Neuron (in vitro differentiated cells): ENCODE measurements at regions not wholly inside any gene's neighbourhood (a gene's known extent, or its start where the extent isn't known, plus 50 kb on each side); places are given as distances from the start of the nearest gene placed in this dataset.
"Not testable (repeated sequence)": the region's sequence is repeated elsewhere in the genome, so short reads cannot be mapped to it uniquely, and the experiment has no call there.

Experiments used
- H2AFZ ChIP-seq: one replicate; pipeline ENCODE4 v1.6.1; 2013; ENCODE audit warnings: low read depth, mild to moderate bottlenecking, inconsistent platforms, low read length, moderate library complexity
- H3K27me3 ChIP-seq: one replicate; pipeline ENCODE4 v1.6.1; 2013; ENCODE audit warnings: low read length; ENCODE audit not compliant: insufficient read depth
- H3K36me3 ChIP-seq: one replicate; pipeline ENCODE4 v1.6.1; 2013; ENCODE audit warnings: low read length; ENCODE audit not compliant: insufficient read depth
- H3K4me1 ChIP-seq: one replicate; pipeline ENCODE4 v1.6.1; 2013; ENCODE audit warnings: low read length; ENCODE audit not compliant: insufficient read depth
- H3K4me3 ChIP-seq: 2 replicates; pipeline ENCODE4 v1.5.1; 2013; ENCODE audit warnings: mild to moderate bottlenecking, low read length, moderate library complexity
- H3K9me3 ChIP-seq: one replicate; pipeline ENCODE4 v1.6.1; 2013; ENCODE audit warnings: low read length

- Histone ChIP-seq H3K4me3 (no peak overlapping the region), H3K4me1 (no peaks in the 10 kb centered on the region), H2AFZ (no peak overlapping the region), H3K27me3 (no peaks in the 10 kb centered on the region), H3K36me3 (no peaks in the 10 kb centered on the region), H3K9me3 (no peaks in the 10 kb centered on the region)
These were observed 318.3 kb upstream of the MYT1L start for GRCh38 chr2:2649109-2650072.

- Histone ChIP-seq H3K4me3 (no peak overlapping the region), H3K9me3 (no peaks in the 10 kb centered on the region), H2AFZ (no peak overlapping the region), H3K36me3 (no peaks in the 10 kb centered on the region), H3K27me3 (no peaks in the 10 kb centered on the region), H3K4me1 (no peaks in the 10 kb centered on the region)
These were observed 317.0 kb upstream of the MYT1L start for GRCh38 chr2:2648094-2648493.

DNA sequence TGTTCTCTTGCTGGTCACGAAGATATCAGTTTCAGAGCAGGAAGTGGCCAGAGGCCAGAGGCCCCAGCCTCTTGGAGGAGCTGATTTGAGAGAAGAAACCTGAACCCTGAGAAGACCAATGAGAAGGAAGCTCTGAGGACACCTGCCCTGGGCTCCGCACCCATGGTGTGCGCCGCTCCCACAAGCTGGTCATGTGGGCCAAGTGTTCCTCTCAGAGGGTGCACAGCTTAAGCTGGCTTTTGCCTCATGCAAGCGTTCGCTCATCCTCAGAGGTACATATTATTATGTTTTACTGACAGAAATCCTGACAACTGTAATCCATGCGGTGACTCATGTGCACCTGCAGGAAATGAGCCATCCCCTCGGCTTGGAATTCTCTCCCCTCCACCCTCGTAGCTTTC, 316.1 kb upstream of the MYT1L start:
- no peak overlapping the region for H3K4me3 ChIP-seq
- no peaks in the 10 kb centered on the region for H3K9me3 ChIP-seq
- no peaks in the 10 kb centered on the region for H3K4me1 ChIP-seq
- no peaks in the 10 kb centered on the region for H3K36me3 ChIP-seq
- no peaks in the 10 kb centered on the region for H3K27me3 ChIP-seq
- H2AFZ ChIP-seq, result no peak overlapping the region

DNA sequence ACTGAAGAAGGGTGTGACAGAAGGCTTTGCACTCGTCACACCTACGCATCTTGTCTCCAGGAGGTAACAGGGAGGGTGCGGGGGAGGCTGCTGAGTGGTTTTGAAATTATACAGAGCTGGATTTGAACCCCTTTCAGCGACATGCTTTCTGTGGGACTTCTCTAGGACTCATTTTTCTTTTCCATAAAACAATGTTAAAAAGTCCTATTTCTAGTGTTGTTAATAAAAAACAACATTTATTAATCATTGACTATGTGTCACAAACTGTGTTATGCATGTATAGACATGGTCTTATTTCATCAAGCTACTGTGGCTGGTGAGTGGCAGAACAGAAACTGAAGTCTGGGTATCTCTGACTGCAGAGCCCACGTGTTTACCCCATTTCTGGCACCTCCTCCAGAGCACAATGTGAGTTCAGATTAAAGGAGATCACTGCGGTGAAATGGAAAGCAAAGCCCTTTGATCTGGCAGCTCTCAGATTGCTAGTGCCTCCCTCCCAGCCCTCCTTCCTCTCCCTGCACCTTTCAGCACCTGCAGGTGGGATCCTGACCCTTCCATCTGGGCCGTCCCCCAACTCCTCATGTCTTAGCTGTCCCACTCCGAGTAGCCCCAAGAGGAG, 315.5 kb upstream of the MYT1L start:
- no peaks in the 10 kb centered on the region for H3K27me3 ChIP-seq

DNA sequence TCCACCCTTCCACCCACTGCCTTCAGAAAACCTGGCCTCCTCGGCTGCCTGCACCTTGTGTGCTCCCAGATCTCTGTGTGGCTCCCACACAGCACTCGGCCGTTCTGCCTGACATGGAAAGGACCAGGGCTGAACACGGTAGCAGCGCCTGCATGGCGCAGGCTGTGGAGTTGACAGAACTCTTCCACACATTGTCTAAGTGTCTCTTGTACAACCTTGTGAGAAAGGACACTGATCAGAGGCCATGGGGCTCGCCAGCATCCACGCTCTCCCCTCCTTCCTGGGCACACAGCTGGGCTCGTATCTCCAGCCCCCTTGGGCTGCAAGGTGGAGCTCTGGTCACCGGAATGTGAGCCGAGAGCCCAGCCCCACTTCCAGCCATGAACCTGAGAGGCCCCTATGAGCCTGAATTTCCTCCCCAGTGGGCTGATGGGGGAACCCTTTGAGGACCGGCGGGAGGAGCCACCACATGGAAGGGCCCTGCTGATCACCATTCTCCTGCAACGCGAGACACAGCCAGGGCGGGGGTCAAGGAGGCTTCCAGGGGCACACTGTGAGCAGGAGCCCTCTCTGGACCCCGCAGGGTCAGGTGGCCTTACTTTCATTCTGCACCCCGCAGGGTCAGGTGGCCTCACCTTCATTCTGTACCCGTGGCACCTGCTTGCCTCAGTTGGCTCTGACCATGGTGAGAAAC, 314.2 kb upstream of the MYT1L start:
- Histone ChIP-seq H3K27me3 (no peaks in the 10 kb centered on the region), H3K4me3 (no peak overlapping the region), H3K36me3 (no peaks in the 10 kb centered on the region), H3K9me3 (no peaks in the 10 kb centered on the region), H2AFZ (no peak overlapping the region), H3K4me1 (no peaks in the 10 kb centered on the region)

More for the DNA sequence above, 315.5 kb upstream of the MYT1L start:
- H3K9me3 ChIP-seq, result no peaks in the 10 kb centered on the region
- H3K4me3 ChIP-seq, result no peak overlapping the region
- no peak overlapping the region for H2AFZ ChIP-seq
- no peaks in the 10 kb centered on the region for H3K4me1 ChIP-seq
- no peaks in the 10 kb centered on the region for H3K36me3 ChIP-seq

GRCh38 chr2:2644751-2645150, 313.7 kb upstream of the MYT1L start:
- not testable (repeated sequence) for H2AFZ ChIP-seq, H3K4me1 ChIP-seq, H3K36me3 ChIP-seq, H3K9me3 ChIP-seq, H3K27me3 ChIP-seq, H3K4me3 ChIP-seq

DNA sequence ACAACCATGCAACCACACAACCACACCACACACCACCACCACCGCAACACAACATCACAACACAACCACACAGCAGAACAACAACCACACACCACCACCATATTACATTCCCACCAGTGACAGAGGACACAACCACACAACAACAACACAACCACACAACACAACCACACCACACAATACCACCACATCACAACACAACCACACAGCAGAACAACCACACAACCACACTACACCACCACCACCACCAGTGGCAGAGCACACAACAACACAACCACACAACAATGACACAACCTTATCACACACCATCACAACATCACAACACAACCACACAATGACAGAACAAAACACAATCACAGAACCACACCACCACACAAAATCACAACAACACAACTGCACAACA, 313.0 kb upstream of the MYT1L start:
- Histone ChIP-seq H3K27me3 (no peaks in the 10 kb centered on the region), H2AFZ (no peak overlapping the region), H3K4me1 (no peaks in the 10 kb centered on the region), H3K9me3 (no peaks in the 10 kb centered on the region), H3K4me3 (no peak overlapping the region), H3K36me3 (no peaks in the 10 kb centered on the region)

- no peaks in the 10 kb centered on the region for H3K27me3 ChIP-seq
- H2AFZ ChIP-seq, result no peak overlapping the region
- H3K36me3 ChIP-seq, result no peaks in the 10 kb centered on the region
- no peak overlapping the region for H3K4me3 ChIP-seq
- no peaks in the 10 kb centered on the region for H3K9me3 ChIP-seq
- no peaks in the 10 kb centered on the region for H3K4me1 ChIP-seq
These were observed 312.1 kb upstream of the MYT1L start for GRCh38 chr2:2642906-2643890.

DNA sequence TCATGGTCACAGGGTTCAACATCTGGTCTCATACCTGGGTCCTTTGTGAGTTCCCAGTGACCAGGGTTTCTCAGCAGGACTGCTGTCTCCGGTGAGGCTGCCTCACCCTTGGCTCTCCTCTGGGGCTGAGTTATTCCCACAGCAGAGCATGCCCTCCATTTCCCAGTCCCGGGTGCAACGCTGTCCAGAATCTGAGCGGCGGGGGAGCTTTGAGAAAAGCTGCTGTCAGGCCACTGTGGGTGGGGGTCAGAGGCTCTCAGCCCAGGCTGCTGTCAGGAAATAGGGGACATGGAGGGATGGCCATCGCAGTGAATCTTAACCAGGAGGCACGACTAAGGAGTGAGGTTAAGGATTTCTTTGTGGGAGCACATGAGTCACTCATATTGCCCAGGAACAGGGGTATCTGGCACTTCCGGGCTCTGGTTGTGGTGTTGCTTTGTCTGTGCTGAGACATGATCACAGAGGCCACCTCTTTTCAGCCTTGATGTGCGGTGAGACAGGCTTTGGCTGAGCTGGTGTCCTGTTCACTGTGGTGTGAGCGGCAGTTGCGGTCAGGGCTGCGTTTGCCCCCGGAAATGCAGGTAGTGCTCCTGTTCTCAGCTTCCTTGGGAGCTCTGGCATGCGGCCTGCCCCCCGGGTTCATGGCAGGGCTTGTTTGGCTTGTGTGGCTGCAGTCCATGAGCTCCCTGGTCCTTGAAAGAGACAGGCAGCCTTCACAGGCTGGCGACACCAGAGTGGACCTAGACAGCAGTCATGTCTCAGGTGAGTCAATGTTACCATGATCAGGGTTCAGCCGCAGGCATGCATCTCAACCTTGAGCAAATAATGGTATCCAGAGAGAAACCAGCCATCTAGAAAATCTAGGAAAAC, 310.7 kb upstream of the MYT1L start:
- Histone ChIP-seq H3K4me1 (no peaks in the 10 kb centered on the region), H3K9me3 (no peaks in the 10 kb centered on the region), H3K27me3 (no peaks in the 10 kb centered on the region), H3K36me3 (no peaks in the 10 kb centered on the region), H3K4me3 (no peak overlapping the region), H2AFZ (no peak overlapping the region)

GRCh38 chr2:2640818-2641217, 309.7 kb upstream of the MYT1L start:
- H3K4me3 ChIP-seq, result no peak overlapping the region
- H3K4me1 ChIP-seq, result no peaks in the 10 kb centered on the region
- no peaks in the 10 kb centered on the region for H3K27me3 ChIP-seq
- no peaks in the 10 kb centered on the region for H3K36me3 ChIP-seq
- H3K9me3 ChIP-seq, result no peaks in the 10 kb centered on the region
- no peak overlapping the region for H2AFZ ChIP-seq

- Histone ChIP-seq H3K4me3 (no peak overlapping the region), H3K9me3 (no peaks in the 10 kb centered on the region), H3K36me3 (no peaks in the 10 kb centered on the region), H3K4me1 (no peaks in the 10 kb centered on the region), H2AFZ (no peak overlapping the region), H3K27me3 (no peaks in the 10 kb centered on the region)
These were observed 309.3 kb upstream of the MYT1L start for GRCh38 chr2:2640371-2640770.
